GM12873 (cell line): ENCODE measurements at regions not wholly inside any gene's neighbourhood (a gene's known extent, or its start where the extent isn't known, plus 50 kb on each side); places are given as distances from the start of the nearest gene placed in this dataset.

Source experiments
- CTCF ChIP-seq: IDR thresholded peaks from 2 replicates; pipeline ENCODE4 v1.5.1; 2012; ENCODE audit warnings: low read depth, mild to moderate bottlenecking, moderate library complexity, low read length, control low read depth; ENCODE audit not compliant: insufficient read depth; ENCODE audit errors: missing control alignments

GRCh38 chr12:108017472-108018057, 111.5 kb upstream of the WSCD2 start:
- TF ChIP-seq CTCF: no peak

GRCh38 chr12:108019862-108020261, 109.2 kb upstream of the WSCD2 start:
- TF ChIP-seq CTCF: no peak

GRCh38 chr12:108021141-108021540, 107.9 kb upstream of the WSCD2 start:
- TF ChIP-seq CTCF: no peak

GRCh38 chr12:108021949-108022522, 107.1 kb upstream of the WSCD2 start:
- no peak for TF ChIP-seq CTCF

- TF ChIP-seq CTCF: no peak
Observed at GRCh38 chr12:108029051-108029835, 99.8 kb upstream of the WSCD2 start.

- TF ChIP-seq CTCF: no peak
Observed at GRCh38 chr12:108033090-108033489, 96.0 kb upstream of the WSCD2 start.

GRCh38 chr12:108035372-108035771, 93.7 kb upstream of the WSCD2 start:
- TF ChIP-seq CTCF: no peak
